Heart right ventricle (tissue), 16 donors: ENCODE measurements at regions not wholly inside any gene's neighbourhood (a gene's known extent, or its start where the extent isn't known, plus 50 kb on each side); places are given as distances from the start of the nearest gene placed in this dataset.
A peak's percentile ranks its signal among the peaks of the same experiment; 100 is the strongest.

ENCODE experiments used
- ATAC-seq, 8 donors: fragments of 200-7000 bp; cut with Tn5 transposase; one replicate each; pipeline ENCODE4 v1.9.1; 2020; ENCODE audit warnings: mild to moderate bottlenecking in 8 of 8, moderate library complexity in 8 of 8, moderate number of reproducible peaks in 1 of 8
- DNase-seq, 2 donors: peaks; one replicate each; pipeline ENCODE4 v3.0.0-alpha.2; 2020
- H3K27ac ChIP-seq, 10 donors: fragments of 200-600 bp; sonication (generic) in 2 of 10; one replicate each; pipeline versions ENCODE4 v1.5.0 to v1.8.0; 2020 to 2022; ENCODE audit warnings: mild to moderate bottlenecking in 3 of 10
- H3K27me3 ChIP-seq, 7 donors: fragments of 200-600 bp; one replicate each; pipeline ENCODE4 v1.8.0; 2021 to 2022; ENCODE audit warnings: mild to moderate bottlenecking in 2 of 7
- H3K36me3 ChIP-seq, 9 donors: fragments of 200-600 bp; sonication (generic) in 1 of 9; one replicate each; pipeline versions ENCODE4 v1.5.0 to v1.8.0; 2020 to 2022; ENCODE audit warnings: mild to moderate bottlenecking in 2 of 9
- H3K4me1 ChIP-seq, 9 donors: fragments of 200-600 bp; sonication (generic) in 1 of 9; one replicate each; pipeline versions ENCODE4 v1.5.0 to v1.8.0; 2020 to 2022; ENCODE audit warnings: mild to moderate bottlenecking in 4 of 9
- H3K4me3 ChIP-seq, 10 donors: fragments of 200-600 bp; sonication (generic) in 2 of 10; one replicate each; pipeline versions ENCODE4 v1.5.0 to v1.8.0; 2020 to 2022; ENCODE audit warnings: mild to moderate bottlenecking in 7 of 10, moderate library complexity in 2 of 10
- H3K9me3 ChIP-seq, 11 donors: fragments of 200-600 bp in 10 of 11; sonication (generic) in 2 of 11; one replicate each; pipeline versions ENCODE4 v1.5.0 to v1.8.0; 2013 to 2022; ENCODE audit warnings: mild to moderate bottlenecking in 2 of 11, control low read depth in 1 of 11, moderate library complexity in 1 of 11
- WGBS, 2 donors: extraction: QIAGEN DNeasy Blood & Tissue Kit; methylation state at CpG; one replicate each; pipeline ENCODE4 v1.1.7; 2013; ENCODE audit warnings: inconsistent platforms in 1 of 2; 5-methylcytosine and 5-hydroxymethylcytosine counted together
- intact Hi-C, 10 donors: fragments of 100-400 bp; cut with DNase I; formaldehyde crosslinking; loops; one replicate each; pipeline versions ENCODE4 v1.11.1 to v1.14.2; 2022
- TF ChIP-seq, protein P1 (sequence below), 9 donors: fragments of 200-600 bp; sonication (generic) in 2 of 9; IDR thresholded peaks; one replicate each; pipeline versions ENCODE4 v1.5.0 to v1.8.0; 2021 to 2022; ENCODE audit warnings: antibody characterized with exemption in 9 of 9, mild to moderate bottlenecking in 5 of 9, moderate library complexity in 1 of 9
- donor health status: Arrhythmogenic right ventricular cardiomyopathy.
- donor health status: ischemic (EF 13 %, LVEDD 7.1; RV severe dilation, severe dysfunction).
- donor health status: healthy with polysubstance abuse.
- donor health status: DM: no; HTN: yes; CAD: no.
- donor health status: DM: no; HTN: no; CAD: no.
- donor health status: ischemic (EF 25% LVEDD 6.9; RV normal size, moderate dysfunction).
- donor health status: ischemic (EF 25% LVEDD 5.7; RV mildly dilated, moderate dysfunction).
- donor health status: healthy.
- donor health status: DM: yes; HTN: yes; CAD: no.
- donor health status: Ischemic cardiomyopathy.
- donor health status: ischemic (EF 35%, LVEDD 5.7; RV mildly dilated, moderate dysfunction).
- donor health status: nonischemic (EF 11% LVEDD 7.7; RV severe dilation, severe dysfunction).
- donor health status: DM: yes; HTN: yes; CAD: no.
- donor health status: PGD.
- donor health status: ischemic (EF 29% LVEDD 5.4; RV normal size, mild dysfunction).
- donor health status: nonischemic (EF 23%, LVEDD 6.1; RV moderate dilation, normal function).

DNA sequence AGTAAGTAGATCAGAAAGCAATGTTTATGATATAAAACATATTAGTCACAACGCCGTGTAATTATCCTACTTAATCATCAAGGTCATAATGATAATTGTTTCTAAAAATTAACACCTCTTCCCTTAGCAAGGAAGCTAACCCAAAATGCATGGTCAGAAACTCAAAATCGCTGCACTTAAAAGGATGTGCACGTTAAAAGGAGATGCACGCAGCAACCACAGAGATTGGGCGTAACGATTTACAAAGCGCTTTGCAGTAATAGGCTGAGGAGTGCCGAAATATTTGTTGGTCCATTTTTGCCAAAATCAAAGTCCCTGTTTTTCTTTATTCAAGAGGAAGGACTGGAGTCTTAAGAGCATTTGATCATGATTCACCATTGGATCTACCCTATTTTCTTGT is 1077.2 kb downstream of the VRK1 start:
- ATAC-seq (no peak), DNase-seq (no peak)
- Histone ChIP-seq H3K9me3 (no peaks in the 10 kb centered on the region), H3K27ac (no peak overlapping the region), H3K4me1 (peaks cover 0 to 7% (median 0%) of the 10 kb centered on the region in 9 donors), H3K4me3 (no peak overlapping the region), H3K27me3 (peaks cover 0 to 2% (median 0%) of the 10 kb centered on the region in 7 donors), H3K36me3 (no peaks in the 10 kb centered on the region)
- intact Hi-C loops = no loop called here
- TF ChIP-seq, protein P1, sequence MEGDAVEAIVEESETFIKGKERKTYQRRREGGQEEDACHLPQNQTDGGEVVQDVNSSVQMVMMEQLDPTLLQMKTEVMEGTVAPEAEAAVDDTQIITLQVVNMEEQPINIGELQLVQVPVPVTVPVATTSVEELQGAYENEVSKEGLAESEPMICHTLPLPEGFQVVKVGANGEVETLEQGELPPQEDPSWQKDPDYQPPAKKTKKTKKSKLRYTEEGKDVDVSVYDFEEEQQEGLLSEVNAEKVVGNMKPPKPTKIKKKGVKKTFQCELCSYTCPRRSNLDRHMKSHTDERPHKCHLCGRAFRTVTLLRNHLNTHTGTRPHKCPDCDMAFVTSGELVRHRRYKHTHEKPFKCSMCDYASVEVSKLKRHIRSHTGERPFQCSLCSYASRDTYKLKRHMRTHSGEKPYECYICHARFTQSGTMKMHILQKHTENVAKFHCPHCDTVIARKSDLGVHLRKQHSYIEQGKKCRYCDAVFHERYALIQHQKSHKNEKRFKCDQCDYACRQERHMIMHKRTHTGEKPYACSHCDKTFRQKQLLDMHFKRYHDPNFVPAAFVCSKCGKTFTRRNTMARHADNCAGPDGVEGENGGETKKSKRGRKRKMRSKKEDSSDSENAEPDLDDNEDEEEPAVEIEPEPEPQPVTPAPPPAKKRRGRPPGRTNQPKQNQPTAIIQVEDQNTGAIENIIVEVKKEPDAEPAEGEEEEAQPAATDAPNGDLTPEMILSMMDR (IDR thresholded peaks at IDR 0.05) = no peak
- WGBS, 2 donors = 88 to 92% methylated on average over 9 of the region's 9 CpGs

DNA sequence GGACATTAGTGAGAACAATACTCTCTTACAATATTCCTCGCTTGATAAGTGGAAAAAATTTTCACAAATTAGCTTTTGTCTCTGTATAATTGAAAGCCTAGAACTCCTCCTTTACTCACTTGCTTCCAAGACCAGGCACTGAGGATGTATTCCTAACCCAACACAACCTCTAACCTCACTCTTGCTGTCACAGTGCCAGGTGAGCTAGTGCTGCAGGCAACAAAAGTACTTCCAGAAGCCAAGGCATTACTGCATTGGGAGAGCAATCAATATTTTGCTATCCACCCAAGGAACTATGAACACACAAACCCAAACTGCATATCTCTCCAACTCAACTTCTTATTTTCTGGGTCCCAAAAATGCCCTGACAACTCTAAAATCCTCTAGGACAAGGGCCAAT is 1081.0 kb downstream of the VRK1 start:
- H3K9me3 ChIP-seq = no peaks in the 10 kb centered on the region
- H3K27me3 ChIP-seq = no peaks in the 10 kb centered on the region
- H3K4me3 ChIP-seq = no peak overlapping the region
- no peak for DNase-seq
- intact Hi-C loops = no loop called here
- 82 to 88% methylated on average over 1 of the region's 1 CpG for WGBS, 2 donors
- H3K36me3 ChIP-seq = no peaks in the 10 kb centered on the region
- no peak overlapping the region for H3K27ac ChIP-seq
- H3K4me1 ChIP-seq = peaks cover 0 to 7% (median 0%) of the 10 kb centered on the region in 9 donors
- TF ChIP-seq, protein P1 (IDR thresholded peaks at IDR 0.05) = no peak
- ATAC-seq = peak in 3 of 8 donors; percentile 13 to 63 (median 44)

DNA sequence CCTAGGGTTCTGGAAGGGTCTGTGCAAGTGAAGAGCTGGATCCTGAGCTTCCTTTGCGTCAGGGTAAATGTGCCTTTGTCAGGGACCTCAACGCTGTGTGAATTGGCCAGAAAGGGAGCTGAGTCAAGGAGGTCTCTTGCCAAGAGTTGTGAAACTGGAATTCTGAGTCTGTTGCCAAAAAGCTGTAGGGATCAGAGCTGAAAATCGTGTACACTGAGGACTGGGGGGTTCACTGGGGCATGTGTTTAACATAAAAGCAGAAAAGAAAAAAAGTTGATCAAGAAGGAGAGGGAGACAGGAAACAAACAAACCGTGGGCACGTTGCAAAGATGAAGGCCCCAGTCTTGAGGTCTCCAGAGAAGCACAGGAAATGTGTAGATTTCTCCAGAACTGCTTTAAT is 1081.5 kb downstream of the VRK1 start:
- intact Hi-C loops = no loop called here

DNA sequence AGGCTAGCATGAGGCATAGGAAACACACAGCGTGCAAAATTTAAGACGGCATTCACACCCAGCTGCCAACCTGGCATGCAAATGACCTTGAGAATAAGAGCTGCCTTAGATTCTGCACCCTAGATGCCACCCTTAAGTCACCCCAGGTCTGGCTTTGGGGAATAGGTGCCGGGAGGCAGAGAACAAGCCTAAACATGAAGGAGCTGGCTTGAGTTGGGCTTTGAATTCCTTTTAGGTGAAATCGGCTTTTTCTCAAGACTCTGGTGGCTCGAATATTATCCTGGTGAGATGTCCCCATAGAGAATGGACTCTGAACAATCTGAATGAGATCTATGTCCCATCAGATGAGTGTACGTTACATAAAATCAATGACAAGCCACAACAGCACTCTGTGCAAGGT is 1090.5 kb downstream of the VRK1 start:
- Histone ChIP-seq H3K4me3 (no peak overlapping the region), H3K27me3 (peaks cover 0 to 2% (median 0%) of the 10 kb centered on the region in 7 donors), H3K27ac (no peak overlapping the region), H3K36me3 (no peaks in the 10 kb centered on the region), H3K4me1 (no peaks in the 10 kb centered on the region), H3K9me3 (no peaks in the 10 kb centered on the region)
- 79 to 83% methylated on average over 6 of the region's 6 CpGs for WGBS, 2 donors
- DNase-seq = no peak
- intact Hi-C loops = no loop called here
- ATAC-seq = no peak
- TF ChIP-seq, protein P1 (IDR thresholded peaks at IDR 0.05) = no peak

More for the DNA sequence above, 1081.5 kb downstream of the VRK1 start:
- Histone ChIP-seq H3K4me3 (no peak overlapping the region), H3K27ac (no peak overlapping the region), H3K27me3 (no peaks in the 10 kb centered on the region), H3K9me3 (no peaks in the 10 kb centered on the region), H3K36me3 (no peaks in the 10 kb centered on the region), H3K4me1 (peaks cover 0 to 7% (median 0%) of the 10 kb centered on the region in 9 donors)
- peak in 1 of 2 donors; percentile 9 for DNase-seq
- peak in 6 of 8 donors; percentile 24 to 93 (median 80) for ATAC-seq
- TF ChIP-seq, protein P1 (IDR thresholded peaks at IDR 0.05) = no peak
- WGBS, 2 donors = 46 to 55% methylated on average over 5 of the region's 5 CpGs
